IMR-90 (cell line): ENCODE measurements at regions not wholly inside any gene's neighbourhood (a gene's known extent, or its start where the extent isn't known, plus 50 kb on each side); places are given as distances from the start of the nearest gene placed in this dataset.

Experiments
- CTCF ChIP-seq: conservative IDR thresholded peaks from 2 replicates; pipeline ENCODE4 v1.5.1; 2012; ENCODE audit warnings: mild to moderate bottlenecking, low read depth, low read length, improper control_type of control experiment
- MAFK ChIP-seq: IDR thresholded peaks from 2 replicates; pipeline ENCODE4 v1.6.1; 2012; ENCODE audit warnings: low read depth, low read length, improper control_type of control experiment
- MXI1 ChIP-seq: IDR thresholded peaks from 2 replicates; pipeline ENCODE4 v1.6.1; 2012; ENCODE audit warnings: low read depth, mild to moderate bottlenecking, low read length, moderate library complexity, borderline replicate concordance
- RCOR1 ChIP-seq: IDR thresholded peaks from 2 replicates; pipeline ENCODE4 v1.6.1; 2012; ENCODE audit warnings: mild to moderate bottlenecking, low read length, improper control_type of control experiment; ENCODE audit not compliant: insufficient replicate concordance

GRCh38 chr5:56358046-56358445, 124.9 kb upstream of the ANKRD55 start:
- TF ChIP-seq CTCF (no peak), RCOR1 (no peak), MXI1 (no peak), MAFK (no peak)
